NCI-H69 (cell line): ENCODE measurements at regions not wholly inside any gene's neighbourhood (a gene's known extent, or its start where the extent isn't known, plus 50 kb on each side); places are given as distances from the start of the nearest gene placed in this dataset.
"Not testable (repeated sequence)": the region's sequence is repeated elsewhere in the genome, so short reads cannot be mapped to it uniquely, and the experiment has no call there.

Source experiments
- DNase-seq: peaks from one replicate; lab custom pipeline; 2025; lab: John Stamatoyannopoulos, UW

- no peak for DNase-seq
Observed at GRCh38 chr1:14396100-14396499, 202.4 kb upstream of the KAZN start.

- DNase-seq = no peak
Observed at GRCh38 chr1:14403961-14404645, 194.4 kb upstream of the KAZN start.

DNA sequence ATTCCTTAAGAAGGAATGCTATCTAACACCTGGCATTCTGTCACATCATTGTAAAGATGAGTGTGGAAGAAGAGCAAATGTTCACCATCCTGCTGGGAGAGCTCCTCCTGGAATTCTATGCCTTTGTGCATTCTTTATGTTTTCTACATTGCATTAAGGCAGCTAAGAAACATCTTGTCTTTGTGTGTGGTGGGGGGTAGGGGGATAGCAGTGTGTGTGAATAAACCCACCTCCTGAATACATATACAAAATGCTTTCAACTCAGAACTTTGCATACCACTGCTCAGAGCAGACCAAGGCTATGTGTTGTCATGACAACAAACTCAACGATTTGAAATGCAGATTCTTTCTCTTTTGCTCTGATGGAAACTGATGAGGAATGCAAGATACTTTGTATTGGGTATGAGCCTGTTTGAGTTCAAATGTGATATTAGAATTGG is 193.6 kb upstream of the KAZN start:
- DNase-seq = no peak

GRCh38 chr1:14412235-14412634 is 186.2 kb upstream of the KAZN start:
- no peak for DNase-seq

GRCh38 chr1:14413819-14414490 is 184.5 kb upstream of the KAZN start:
- no peak for DNase-seq

GRCh38 chr1:14415396-14415795 is 183.1 kb upstream of the KAZN start:
- peak; percentile 7 for DNase-seq

DNA sequence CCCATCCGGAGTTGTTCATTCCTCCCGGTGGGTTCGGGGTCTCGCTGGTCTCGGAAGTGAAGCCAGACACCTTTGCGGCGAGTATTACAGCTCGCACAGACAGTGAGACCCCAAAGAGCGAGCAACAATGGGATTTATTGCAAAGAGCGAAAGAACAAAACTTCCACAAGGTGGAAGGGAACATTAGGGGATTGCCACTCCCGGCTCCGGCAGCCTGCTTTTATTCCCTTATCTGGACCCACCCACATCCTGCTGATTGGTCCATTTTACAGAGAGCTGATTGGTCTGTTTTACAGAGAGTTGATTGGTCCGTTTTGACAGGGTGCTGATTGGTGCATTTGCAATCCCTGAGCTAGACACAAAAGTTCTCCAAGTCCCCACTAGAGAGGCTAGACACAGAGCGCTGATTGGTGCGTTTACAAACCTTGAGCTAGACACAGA is 178.7 kb upstream of the KAZN start:
- not testable (repeated sequence) for DNase-seq

DNA sequence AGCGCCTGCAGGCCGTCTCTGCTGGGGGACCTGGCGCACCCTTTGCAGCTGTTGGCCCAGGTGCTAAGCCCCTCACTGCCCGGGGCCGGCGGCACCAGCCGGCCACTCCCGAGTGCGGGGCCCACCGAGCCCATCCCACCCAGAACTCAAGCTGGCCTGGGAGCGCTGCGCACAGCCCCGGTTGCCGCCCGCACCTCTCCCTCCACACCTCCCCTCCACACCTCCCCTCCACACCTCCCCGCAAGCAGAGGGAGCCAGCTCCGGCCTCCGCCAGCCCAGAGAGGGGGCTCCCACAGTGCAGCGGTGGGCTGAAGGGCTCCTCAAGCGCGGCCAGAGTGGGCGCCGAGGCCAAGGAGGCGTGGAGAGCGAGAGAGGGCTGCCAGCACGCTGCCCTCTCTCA is 177.8 kb upstream of the KAZN start:
- no peak for DNase-seq

DNA sequence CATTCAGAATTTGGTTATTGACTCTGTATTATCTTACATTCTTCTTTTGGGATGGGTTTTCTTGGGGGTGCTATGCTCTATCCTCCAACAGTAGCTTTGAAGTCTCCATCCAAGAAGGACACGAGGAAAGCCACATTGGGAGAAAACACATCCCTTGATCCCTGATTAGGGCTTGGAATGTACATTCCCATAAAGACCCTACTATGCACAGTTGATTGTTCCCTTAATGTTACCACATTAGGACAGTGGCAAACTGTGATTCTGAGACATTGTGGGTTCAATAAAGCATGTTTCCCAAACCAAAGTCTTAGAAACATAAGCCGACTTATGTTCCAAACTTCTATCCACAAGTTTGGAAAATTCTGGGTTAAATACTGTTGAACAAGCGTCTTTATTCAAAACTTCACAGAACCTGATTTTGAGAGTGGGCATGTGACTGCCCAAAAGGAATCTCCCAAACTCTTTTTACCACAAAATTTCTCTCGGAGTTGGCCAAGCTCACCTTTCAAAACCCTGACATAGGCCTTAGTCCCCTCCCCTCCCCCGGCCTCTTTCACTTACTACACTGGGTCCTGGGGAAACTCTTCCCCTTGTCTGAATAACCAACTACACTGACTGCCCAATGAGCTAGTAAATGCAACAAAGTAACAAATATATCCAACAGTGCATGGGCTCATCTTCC is 177.0 kb upstream of the KAZN start:
- DNase-seq = no peak

GRCh38 chr1:14421977-14422609 is 176.4 kb upstream of the KAZN start:
- no peak for DNase-seq

- DNase-seq = no peak
Observed at GRCh38 chr1:14424325-14425002, 174.0 kb upstream of the KAZN start.

DNA sequence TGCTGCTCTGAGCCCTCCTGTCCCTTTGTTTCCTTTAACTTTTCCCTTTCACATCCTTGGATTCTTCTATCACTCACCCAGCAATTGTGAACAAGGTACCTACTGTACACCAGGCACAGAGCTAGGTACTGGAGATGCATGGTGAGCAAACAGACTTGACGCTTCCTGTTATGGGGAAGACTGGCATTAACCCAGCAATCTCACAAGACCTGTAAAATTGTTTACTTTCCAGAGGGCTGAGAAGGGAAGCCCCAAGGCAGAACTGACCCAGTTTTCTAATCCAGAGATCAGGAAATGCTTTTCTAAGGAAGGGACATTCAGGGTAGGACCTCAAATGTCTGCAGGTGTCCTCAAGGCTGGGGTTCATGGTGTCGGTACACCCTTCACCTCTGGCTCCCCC is 171.6 kb upstream of the KAZN start:
- DNase-seq = no peak

DNA sequence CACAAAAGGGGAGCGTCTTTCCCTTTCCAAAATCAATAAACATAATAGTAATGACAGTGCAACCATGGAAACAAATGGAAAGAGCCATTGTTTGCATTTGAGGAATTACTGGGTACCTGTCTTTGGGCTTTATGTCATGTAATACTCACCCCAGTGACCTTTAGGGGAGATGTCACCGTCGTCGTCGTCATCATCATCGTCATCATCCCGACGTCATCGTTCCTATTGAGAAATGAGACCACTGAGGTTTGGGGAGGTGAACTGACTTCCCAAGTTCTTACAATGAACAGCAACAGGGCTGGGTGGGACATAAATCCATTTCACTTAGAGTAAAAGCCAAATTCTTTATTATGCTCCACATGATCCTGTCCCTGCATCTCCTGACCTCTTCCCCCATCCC is 168.9 kb upstream of the KAZN start:
- no peak for DNase-seq

GRCh38 chr1:14432728-14433127 is 165.8 kb upstream of the KAZN start:
- DNase-seq = not testable (repeated sequence)

DNA sequence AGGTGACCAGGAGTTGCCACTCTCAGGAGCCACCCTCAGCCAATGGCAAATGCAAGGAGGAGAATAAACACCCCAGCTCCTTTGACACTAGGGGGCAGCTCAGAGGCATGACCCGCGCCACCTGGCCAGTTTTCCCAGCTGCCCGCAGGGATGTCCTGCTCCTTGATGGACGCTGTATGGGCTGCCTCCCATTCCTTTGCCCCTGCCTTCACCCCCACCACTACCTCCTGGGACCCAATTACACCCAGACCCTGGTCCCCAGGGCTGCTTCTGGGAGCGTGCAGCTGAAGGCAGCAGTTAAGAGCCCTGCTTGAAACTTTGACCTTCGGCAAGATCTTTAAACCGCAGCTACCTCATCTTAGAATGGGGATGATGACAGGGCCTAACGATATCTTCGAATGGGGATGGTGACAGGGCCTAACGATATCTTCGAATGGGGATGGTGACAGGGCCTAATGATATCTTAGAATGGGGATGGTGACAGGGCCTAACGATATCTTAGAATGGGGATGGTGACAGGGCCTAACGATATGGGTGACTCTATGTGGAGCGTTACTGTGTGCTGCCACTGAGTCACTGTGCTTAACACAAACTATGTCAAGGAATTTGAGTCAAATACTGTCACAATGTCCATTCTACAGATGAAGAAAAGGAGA is 163.0 kb upstream of the KAZN start:
- DNase-seq = no peak

DNA sequence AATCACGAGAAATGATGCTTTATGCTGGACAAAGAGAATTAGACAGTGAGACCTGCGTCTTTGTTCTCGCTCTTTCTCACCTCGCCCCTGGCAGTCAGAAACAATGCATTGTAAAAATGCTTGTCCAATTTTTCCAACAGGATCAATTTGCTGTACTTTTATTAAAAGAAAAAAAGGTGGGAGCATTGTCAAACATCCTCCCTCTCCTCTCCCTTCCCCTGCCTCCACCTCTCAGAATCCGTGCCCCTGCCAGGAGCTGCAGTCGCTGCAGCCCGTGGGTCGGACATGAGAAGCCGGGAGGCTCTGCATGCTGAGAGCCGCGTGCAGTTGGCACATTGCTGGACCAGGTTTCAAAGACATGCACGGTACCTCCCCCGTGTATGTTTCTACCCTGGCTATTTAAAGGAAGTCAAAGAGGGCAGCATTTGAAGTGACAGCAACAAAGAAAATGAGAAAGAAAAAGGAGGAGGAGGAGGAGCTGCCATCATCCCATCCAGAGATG is 161.0 kb upstream of the KAZN start:
- DNase-seq = no peak

DNA sequence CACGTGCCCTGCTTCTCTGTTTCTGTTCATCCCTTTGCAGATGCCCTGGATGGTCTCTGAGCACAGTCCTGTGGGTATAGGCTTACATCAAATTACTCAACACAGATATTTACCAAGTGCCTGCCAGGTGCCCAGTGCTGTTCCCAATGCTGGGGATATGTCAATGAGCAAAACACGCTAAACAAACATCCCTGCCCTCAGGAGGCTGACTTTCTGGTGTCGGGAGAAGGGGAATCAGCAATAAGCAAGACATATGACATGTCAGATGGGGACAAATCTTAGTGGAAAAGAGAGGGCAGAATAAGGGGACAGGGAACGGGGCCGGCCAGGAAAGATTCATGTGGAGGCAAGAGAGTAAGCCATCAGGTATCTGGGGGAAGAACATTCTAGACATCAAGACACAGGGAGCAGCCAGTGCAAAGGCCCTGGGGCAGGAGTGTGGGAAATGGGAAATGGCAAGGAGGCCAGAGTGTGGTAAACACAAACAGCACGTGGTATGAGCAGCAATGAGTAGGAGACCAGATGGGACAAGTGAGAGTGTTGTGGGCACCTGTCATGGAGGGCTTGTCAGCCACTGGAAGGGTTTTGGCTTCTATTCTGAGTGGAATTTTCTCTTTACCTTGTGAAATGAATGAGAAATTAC is 160.2 kb upstream of the KAZN start:
- no peak for DNase-seq

DNA sequence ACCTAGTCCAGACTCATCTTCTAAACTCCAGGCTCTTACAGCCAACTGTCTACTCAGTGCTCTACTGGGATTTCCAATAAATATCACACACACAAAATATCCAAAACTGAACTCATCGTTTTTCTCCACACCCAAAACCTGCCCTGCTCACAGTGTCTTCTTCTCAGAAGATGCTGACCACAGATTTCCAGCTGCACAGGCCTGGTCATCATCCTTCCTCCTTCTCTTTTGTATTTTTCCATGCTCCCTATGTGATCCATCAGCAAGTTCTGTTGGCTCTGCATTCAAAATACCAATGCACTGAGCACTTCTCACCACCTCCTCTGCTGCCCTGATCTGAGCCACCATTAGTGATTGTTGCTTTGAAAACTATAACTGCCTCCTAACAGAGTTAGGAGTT is 159.5 kb upstream of the KAZN start:
- DNase-seq = no peak

- DNase-seq = no peak
Observed at GRCh38 chr1:14440166-14440565, 158.3 kb upstream of the KAZN start.

DNA sequence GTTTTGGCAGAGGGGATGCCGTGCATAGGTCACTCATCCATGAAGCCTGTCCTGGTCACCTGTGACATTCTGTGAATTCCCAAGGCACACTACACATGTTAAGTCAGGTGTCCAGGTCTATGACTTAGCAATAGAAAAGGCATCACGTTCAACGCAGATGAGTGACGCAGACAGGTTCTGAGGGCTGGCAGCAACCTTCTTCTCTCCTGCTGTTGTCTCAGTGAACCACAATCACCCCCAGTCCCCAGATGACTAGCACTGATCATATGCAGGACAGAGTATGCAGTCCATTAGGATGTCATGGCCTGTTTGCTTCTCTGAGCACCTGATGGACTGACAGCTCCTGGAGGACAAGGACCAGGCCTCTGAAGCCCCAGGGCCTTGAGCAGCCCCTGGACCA is 157.8 kb upstream of the KAZN start:
- no peak for DNase-seq

GRCh38 chr1:14441302-14441741 is 157.2 kb upstream of the KAZN start:
- DNase-seq = no peak
